ENCODE measurements at regions not wholly inside any gene's neighbourhood (a gene's known extent, or its start where the extent isn't known, plus 50 kb on each side); places are given as distances from the start of the nearest gene placed in this dataset.

- no peak for DNase-seq (ENCODE audit: low spot score)
- in situ Hi-C loops (cut with HindIII; ENCODE audit: low sequenced_read_pairs), result no loop called here
Measured at GRCh38 chr15:96264801-96265515, 65.5 kb upstream of the NR2F2 start.

- DNase-seq (ENCODE audit: low spot score), result no peak
- in situ Hi-C loops (cut with HindIII; ENCODE audit: low sequenced_read_pairs), result no loop called here
Measured at GRCh38 chr15:96266456-96266855, 64.0 kb upstream of the NR2F2 start.

GRCh38 chr15:96267463-96267862, 63.0 kb upstream of the NR2F2 start:
- in situ Hi-C loops (cut with HindIII; ENCODE audit: low sequenced_read_pairs), result no loop called here
- no peak for DNase-seq (ENCODE audit: low spot score)

GRCh38 chr15:96268442-96269204, 61.9 kb upstream of the NR2F2 start:
- DNase-seq (ENCODE audit: low spot score), result no peak
- in situ Hi-C loops (cut with HindIII; ENCODE audit: low sequenced_read_pairs), result no loop called here

GRCh38 chr15:96270581-96271172, 59.8 kb upstream of the NR2F2 start:
- DNase-seq (ENCODE audit: low spot score), result no peak
- in situ Hi-C loops (cut with HindIII; ENCODE audit: low sequenced_read_pairs), result no loop called here

GRCh38 chr15:96272427-96272826, 58.1 kb upstream of the NR2F2 start:
- DNase-seq (ENCODE audit: low spot score), result no peak

GRCh38 chr15:96273317-96274086, 57.0 kb upstream of the NR2F2 start:
- in situ Hi-C loops (cut with HindIII; ENCODE audit: low sequenced_read_pairs), result no loop called here
- no peak for DNase-seq (ENCODE audit: low spot score)

More at GRCh38 chr15:96272427-96272826, 58.1 kb upstream of the NR2F2 start:
- in situ Hi-C loops (cut with HindIII; ENCODE audit: low sequenced_read_pairs), result no loop called here

GRCh38 chr15:96274087-96274440, 56.4 kb upstream of the NR2F2 start:
- in situ Hi-C loops (cut with HindIII; ENCODE audit: low sequenced_read_pairs), result no loop called here
- DNase-seq (ENCODE audit: low spot score), result no peak

- DNase-seq (ENCODE audit: low spot score), result no peak
- in situ Hi-C loops (cut with HindIII; ENCODE audit: low sequenced_read_pairs), result no loop called here
Measured at GRCh38 chr15:96274698-96275097, 55.8 kb upstream of the NR2F2 start.

- no peak for DNase-seq (ENCODE audit: low spot score)
- in situ Hi-C loops (cut with HindIII; ENCODE audit: low sequenced_read_pairs), result no loop called here
Measured at GRCh38 chr15:96276438-96277210, 53.9 kb upstream of the NR2F2 start.

Measured in G401 (cell line).